H9 (cell line): ENCODE measurements at regions not wholly inside any gene's neighbourhood (a gene's known extent, or its start where the extent isn't known, plus 50 kb on each side); places are given as distances from the start of the nearest gene placed in this dataset.
A peak's percentile ranks its signal among the peaks of the same experiment; 100 is the strongest.

Experiments used
- DNase-seq: peaks from one replicate; pipeline ENCODE4 v3.0.0-alpha.2; 2017
- H2AFZ ChIP-seq: one replicate; pipeline ENCODE4 v1.6.1; 2013; ENCODE audit warnings: mild to moderate bottlenecking, low read length, control low read depth, moderate library complexity
- H2AK5ac ChIP-seq: 2 replicates; pipeline ENCODE4 v1.6.1; 2013; ENCODE audit warnings: low read length, control low read depth, mixed read lengths; ENCODE audit not compliant: insufficient read length
- H2BK120ac ChIP-seq: one replicate; pipeline ENCODE4 v1.6.1; 2013; ENCODE audit warnings: low read depth, mild to moderate bottlenecking, low read length, control low read depth, inconsistent platforms; ENCODE audit not compliant: poor library complexity, severe bottlenecking
- H2BK12ac ChIP-seq: 2 replicates; pipeline ENCODE4 v1.6.1; 2013; ENCODE audit warnings: low read length, control low read depth, mixed read lengths, low read depth; ENCODE audit not compliant: insufficient read length
- H2BK15ac ChIP-seq: 2 replicates; pipeline ENCODE4 v1.6.1; 2013; ENCODE audit warnings: low read depth, low read length, control low read depth
- H2BK20ac ChIP-seq: one replicate; pipeline ENCODE4 v1.6.1; 2013; ENCODE audit warnings: low read depth, mild to moderate bottlenecking, low read length, control low read depth, inconsistent platforms; ENCODE audit not compliant: poor library complexity, severe bottlenecking
- H2BK5ac ChIP-seq: 2 replicates; pipeline ENCODE4 v1.6.1; 2013; ENCODE audit warnings: low read length, control low read depth, mixed read lengths; ENCODE audit not compliant: insufficient read length
- H3K14ac ChIP-seq: 2 replicates; pipeline ENCODE4 v1.6.1; 2013; ENCODE audit warnings: low read length, control low read depth; ENCODE audit not compliant: insufficient read depth
- H3K18ac ChIP-seq: 2 replicates; pipeline ENCODE4 v1.6.1; 2013; ENCODE audit warnings: low read depth, mild to moderate bottlenecking, mixed read lengths, low read length, control low read depth; ENCODE audit not compliant: insufficient read length
- H3K23ac ChIP-seq: 2 replicates; pipeline ENCODE4 v1.6.1; 2013; ENCODE audit warnings: low read length, control low read depth, mixed read lengths, low read depth; ENCODE audit not compliant: insufficient read length
- H3K23me2 ChIP-seq: 2 replicates; pipeline ENCODE4 v1.6.1; 2013; ENCODE audit warnings: low read depth, mild to moderate bottlenecking, mixed read lengths, low read length, control low read depth; ENCODE audit not compliant: insufficient read length, poor library complexity, severe bottlenecking
- H3K27ac ChIP-seq: 2 replicates; pipeline ENCODE4 v1.5.1; 2013; ENCODE audit warnings: low read length, control low read depth, mixed read lengths, low read depth; ENCODE audit not compliant: insufficient read length
- H3K27me3 ChIP-seq: 2 replicates; pipeline ENCODE4 v1.6.1; 2013; ENCODE audit warnings: low read length, control low read depth, inconsistent platforms; ENCODE audit not compliant: insufficient read depth
- H3K4ac ChIP-seq: 2 replicates; pipeline ENCODE4 v1.6.1; 2013; ENCODE audit warnings: low read depth, mild to moderate bottlenecking, control low read depth, inconsistent platforms, low read length, moderate library complexity
- H3K4me1 ChIP-seq: 2 replicates; pipeline ENCODE4 v1.6.1; 2013; ENCODE audit warnings: low read length, control low read depth, inconsistent platforms; ENCODE audit not compliant: insufficient read depth
- H3K4me2 ChIP-seq: 2 replicates; pipeline ENCODE4 v1.6.1; 2013; ENCODE audit warnings: low read length, control low read depth, mixed read lengths; ENCODE audit not compliant: insufficient read length, insufficient read depth
- H3K56ac ChIP-seq: 2 replicates; pipeline ENCODE4 v1.6.1; 2013; ENCODE audit warnings: low read depth, mild to moderate bottlenecking, mixed read lengths, low read length, control low read depth; ENCODE audit not compliant: insufficient read length
- H3K79me1 ChIP-seq: 2 replicates; pipeline ENCODE4 v1.6.1; 2013; ENCODE audit warnings: low read depth, mild to moderate bottlenecking, moderate library complexity, low read length, control low read depth, inconsistent platforms; ENCODE audit not compliant: insufficient read depth, poor library complexity, severe bottlenecking
- H3K79me2 ChIP-seq: 2 replicates; pipeline ENCODE4 v1.6.1; 2013; ENCODE audit warnings: low read length, control low read depth, inconsistent platforms; ENCODE audit not compliant: insufficient read depth
- H3K9ac ChIP-seq: 2 replicates; pipeline ENCODE4 v1.6.1; 2013; ENCODE audit warnings: low read length, control low read depth, mixed read lengths; ENCODE audit not compliant: insufficient read length; ENCODE audit errors: extremely low read depth
- H3K9me3 ChIP-seq: one replicate; pipeline ENCODE4 v1.6.1; 2013; ENCODE audit warnings: low read depth, low read length, inconsistent platforms; ENCODE audit not compliant: control insufficient read depth
- H3T11ph ChIP-seq: one replicate; pipeline ENCODE4 v1.6.1; 2013; ENCODE audit warnings: mild to moderate bottlenecking, low read length, control low read depth, inconsistent platforms
- H4K20me1 ChIP-seq: one replicate; pipeline ENCODE4 v1.6.1; 2013; ENCODE audit not compliant: control insufficient read depth, insufficient read length, insufficient read depth
- H4K5ac ChIP-seq: 2 replicates; pipeline ENCODE4 v1.6.1; 2013; ENCODE audit warnings: low read depth, mild to moderate bottlenecking, mixed read lengths, low read length, control low read depth; ENCODE audit not compliant: insufficient read length
- H4K8ac ChIP-seq: replicated peaks from 2 replicates; pipeline ENCODE4 v1.6.1; 2013; ENCODE audit warnings: low read length, control low read depth, mixed read lengths, low read depth; ENCODE audit not compliant: insufficient read length
- H4K91ac ChIP-seq: 2 replicates; pipeline ENCODE4 v1.6.1; 2013; ENCODE audit warnings: low read depth, mild to moderate bottlenecking, moderate library complexity, mixed read lengths, low read length, control low read depth; ENCODE audit not compliant: insufficient read length
- H3K27ac Mint-ChIP-seq, 3 experiments: 2 replicates in 2 of 3; 3 replicates in 1 of 3; pipeline ENCODE4 v1.8.0; 2020 to 2021; ENCODE audit warnings: mixed read lengths in 3 of 3, mild to moderate bottlenecking in 1 of 3, moderate library complexity in 1 of 3
- H3K27me3 Mint-ChIP-seq: 2 replicates; pipeline ENCODE4 v1.8.0; 2021; ENCODE audit warnings: low read depth, mild to moderate bottlenecking, moderate library complexity, mixed read lengths
- H3K36me3 Mint-ChIP-seq, 3 experiments: 2 replicates in 2 of 3; 3 replicates in 1 of 3; pipeline ENCODE4 v1.8.0; 2020 to 2021; ENCODE audit warnings: low read depth in 3 of 3, mixed read lengths in 3 of 3; ENCODE audit not compliant: insufficient read depth in 1 of 3
- H3K4me1 Mint-ChIP-seq, 2 experiments: 2 replicates each; pipeline ENCODE4 v1.8.0; 2020; ENCODE audit warnings: mixed read lengths in 2 of 2
- H3K4me3 Mint-ChIP-seq, 2 experiments: 2 replicates in 1 of 2; 3 replicates in 1 of 2; pipeline ENCODE4 v1.8.0; 2020 to 2021; ENCODE audit warnings: mild to moderate bottlenecking in 2 of 2, mixed read lengths in 2 of 2, moderate library complexity in 1 of 2
- H3K9me3 Mint-ChIP-seq, 2 experiments: 2 replicates in 1 of 2; 3 replicates in 1 of 2; pipeline ENCODE4 v1.8.0; 2020; ENCODE audit warnings: mild to moderate bottlenecking in 2 of 2, mixed read lengths in 2 of 2, moderate library complexity in 1 of 2
- WGBS: extraction: QIAGEN DNeasy Blood & Tissue Kit; methylation state at CpG from one replicate; pipeline ENCODE4 v1.1.7; 2013; ENCODE audit warnings: missing lambda C conversion rate, low lambda C conversion rate, mixed read lengths; ENCODE audit not compliant: insufficient read length; ENCODE audit errors: extremely low coverage; 5-methylcytosine and 5-hydroxymethylcytosine counted together
- TF ChIP-seq, protein P1 (sequence below): fragments of 200-600 bp; sonication (generic); conservative IDR thresholded peaks from 3 replicates; pipeline ENCODE4 v1.8.0; 2021; ENCODE audit warnings: antibody characterized with exemption, mild to moderate bottlenecking

DNA sequence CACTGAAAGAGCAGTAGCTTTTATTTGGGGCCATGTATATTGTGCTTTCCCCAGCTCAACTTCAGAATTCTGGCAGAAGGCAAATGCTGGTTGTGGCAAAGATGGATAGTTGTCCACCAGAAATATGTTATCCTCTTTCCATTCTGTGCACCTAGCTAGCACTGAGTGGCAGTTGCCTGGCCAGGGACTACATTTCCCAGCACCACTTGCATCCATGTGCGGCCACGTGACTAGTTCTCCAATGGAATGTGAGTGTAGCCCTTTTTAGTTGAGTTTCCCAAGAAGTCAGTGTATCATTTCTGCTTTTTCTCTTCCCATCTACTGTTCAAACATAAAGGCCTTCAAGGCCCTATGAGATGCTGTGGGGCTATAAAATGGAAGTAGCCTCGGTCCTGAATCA lies 354.0 kb upstream of the CLINT1 start:
- no peaks in the 10 kb centered on the region for H4K20me1 ChIP-seq
- no peak overlapping the region for H2BK5ac ChIP-seq
- Mint-ChIP-seq H3K9me3 (no peaks in the 10 kb centered on the region; a peak in 2 of 5 replicates), H3K27ac (no peak overlapping the region), H3K27me3 (no peaks in the 10 kb centered on the region; the same call in 1 of the 2 replicates), H3K4me1 (peaks cover 2% of the 10 kb centered on the region in 2 experiments; a peak in 3 of 4 replicates), H3K4me3 (no peak overlapping the region), H3K36me3 (no peaks in the 10 kb centered on the region)
- TF ChIP-seq, protein P1, sequence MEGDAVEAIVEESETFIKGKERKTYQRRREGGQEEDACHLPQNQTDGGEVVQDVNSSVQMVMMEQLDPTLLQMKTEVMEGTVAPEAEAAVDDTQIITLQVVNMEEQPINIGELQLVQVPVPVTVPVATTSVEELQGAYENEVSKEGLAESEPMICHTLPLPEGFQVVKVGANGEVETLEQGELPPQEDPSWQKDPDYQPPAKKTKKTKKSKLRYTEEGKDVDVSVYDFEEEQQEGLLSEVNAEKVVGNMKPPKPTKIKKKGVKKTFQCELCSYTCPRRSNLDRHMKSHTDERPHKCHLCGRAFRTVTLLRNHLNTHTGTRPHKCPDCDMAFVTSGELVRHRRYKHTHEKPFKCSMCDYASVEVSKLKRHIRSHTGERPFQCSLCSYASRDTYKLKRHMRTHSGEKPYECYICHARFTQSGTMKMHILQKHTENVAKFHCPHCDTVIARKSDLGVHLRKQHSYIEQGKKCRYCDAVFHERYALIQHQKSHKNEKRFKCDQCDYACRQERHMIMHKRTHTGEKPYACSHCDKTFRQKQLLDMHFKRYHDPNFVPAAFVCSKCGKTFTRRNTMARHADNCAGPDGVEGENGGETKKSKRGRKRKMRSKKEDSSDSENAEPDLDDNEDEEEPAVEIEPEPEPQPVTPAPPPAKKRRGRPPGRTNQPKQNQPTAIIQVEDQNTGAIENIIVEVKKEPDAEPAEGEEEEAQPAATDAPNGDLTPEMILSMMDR, result no peak
- no peaks in the 10 kb centered on the region for H3K9me3 ChIP-seq
- no peak overlapping the region for H4K8ac ChIP-seq
- H3K79me2 ChIP-seq, result no peaks in the 10 kb centered on the region
- no CpG with 5 or more reads among the region's 3 CpGs for WGBS
- H2BK120ac ChIP-seq, result no peak overlapping the region
- no peak overlapping the region for H3K14ac ChIP-seq
- no peak overlapping the region for H2BK20ac ChIP-seq
- H4K5ac ChIP-seq, result no peak overlapping the region
- no peak overlapping the region for H4K91ac ChIP-seq
- H3K27ac ChIP-seq, result no peak overlapping the region
- H2BK12ac ChIP-seq, result no peak overlapping the region
- no peaks in the 10 kb centered on the region for H3K27me3 ChIP-seq
- H3K9ac ChIP-seq, result no peak overlapping the region
- H3K56ac ChIP-seq, result no peak overlapping the region
- H3K4me2 ChIP-seq, result no peak overlapping the region
- no peak overlapping the region for H3K18ac ChIP-seq
- H2AK5ac ChIP-seq, result no peak overlapping the region
- H3T11ph ChIP-seq, result no peak overlapping the region
- no peak overlapping the region for H3K4ac ChIP-seq
- no peaks in the 10 kb centered on the region for H3K23me2 ChIP-seq
- H2AFZ ChIP-seq, result peak overlapping the region; percentile 25
- H2BK15ac ChIP-seq, result no peak overlapping the region
- no peak overlapping the region for H3K23ac ChIP-seq
- no peaks in the 10 kb centered on the region for H3K79me1 ChIP-seq
- no peaks in the 10 kb centered on the region for H3K4me1 ChIP-seq
- DNase-seq, result peak; percentile 56
